WTC11 (cell line): ENCODE measurements at regions not wholly inside any gene's neighbourhood (a gene's known extent, or its start where the extent isn't known, plus 50 kb on each side); places are given as distances from the start of the nearest gene placed in this dataset.

Experiments
- ATAC-seq: fragments of 200-7000 bp; cut with Tn5 transposase; 2 replicates; pipeline ENCODE4 v1.10.0; 2021; ENCODE audit warnings: mild to moderate bottlenecking, moderate library complexity
- CTCF ChIA-PET: fragments of 300-600 bp; sonication (Branson Sonifier 250); formaldehyde crosslinking; loops from one replicate; lab custom pipeline; 2021; ENCODE audit warnings: antibody characterized with exemption; lab: Charles Lee
- POLR2A ChIA-PET: fragments of 350-600 bp; sonication (Branson Sonifier 250); formaldehyde crosslinking; loops from one replicate; lab custom pipeline; 2021; ENCODE audit warnings: antibody characterized with exemption; lab: Charles Lee
- DNase-seq: peaks from one replicate; pipeline ENCODE4 v3.0.0; 2021; ENCODE audit warnings: low spot score
- H3K27ac Mint-ChIP-seq: 2 replicates; pipeline ENCODE4 v1.8.0; 2021; ENCODE audit warnings: mixed read lengths
- H3K27me3 Mint-ChIP-seq: 2 replicates; pipeline ENCODE4 v1.8.0; 2021; ENCODE audit warnings: low read depth, mild to moderate bottlenecking, moderate library complexity, mixed read lengths
- H3K36me3 Mint-ChIP-seq: 2 replicates; pipeline ENCODE4 v1.8.0; 2021; ENCODE audit warnings: mixed read lengths
- H3K4me1 Mint-ChIP-seq: 2 replicates; pipeline ENCODE4 v1.8.0; 2022; ENCODE audit warnings: mixed read lengths
- H3K4me3 Mint-ChIP-seq: 2 replicates; pipeline ENCODE4 v1.8.0; 2021; ENCODE audit warnings: mild to moderate bottlenecking, moderate library complexity, mixed read lengths
- H3K9me3 Mint-ChIP-seq: 2 replicates; pipeline ENCODE4 v1.8.0; 2021; ENCODE audit warnings: mixed read lengths
- ATF1 ChIP-seq: sonication (generic); formaldehyde crosslinking; IDR thresholded peaks from 2 replicates; pipeline ENCODE4 v1.8.1; 2023; ENCODE audit warnings: mild to moderate bottlenecking, moderate library complexity, missing genetic modification reagents
- ETV6 ChIP-seq: sonication (generic); formaldehyde crosslinking; IDR thresholded peaks from 2 replicates; pipeline ENCODE4 v1.8.1; 2022; ENCODE audit warnings: mild to moderate bottlenecking, missing genetic modification reagents
- FOXJ3 ChIP-seq: sonication (generic); formaldehyde crosslinking; IDR thresholded peaks from 2 replicates; pipeline ENCODE4 v1.9.0; 2021; ENCODE audit warnings: missing genetic modification reagents, mild to moderate bottlenecking, borderline replicate concordance
- GRHL2 ChIP-seq: fragments of 250-450 bp; sonication (Bioruptor Pico); IDR thresholded peaks from 2 replicates; pipeline ENCODE4 v1.8.0; 2022; ENCODE audit warnings: mild to moderate bottlenecking, moderate library complexity; ENCODE audit not compliant: insufficient replicate concordance, severe bottlenecking
- GTF2I ChIP-seq: fragments of 250-450 bp; sonication (Bioruptor Pico); conservative IDR thresholded peaks from 2 replicates; pipeline ENCODE4 v1.4.0; 2021; ENCODE audit warnings: mild to moderate bottlenecking
- OVOL2 ChIP-seq: fragments of 250-450 bp; sonication (Bioruptor Pico); IDR thresholded peaks from 2 replicates; pipeline ENCODE4 v1.9.0; 2021; ENCODE audit warnings: mild to moderate bottlenecking, borderline replicate concordance
- SOX15 ChIP-seq: fragments of 250-450 bp; sonication (Bioruptor Pico); IDR thresholded peaks from 2 replicates; pipeline ENCODE4 v1.9.0; 2021; ENCODE audit warnings: mild to moderate bottlenecking
- TP53 ChIP-seq: sonication (generic); formaldehyde crosslinking; IDR thresholded peaks from 2 replicates; pipeline ENCODE4 v1.8.1; 2023; ENCODE audit warnings: mild to moderate bottlenecking, missing genetic modification reagents
- ZBTB21 ChIP-seq: sonication (generic); formaldehyde crosslinking; IDR thresholded peaks from 2 replicates; pipeline ENCODE4 v1.8.1; 2023; ENCODE audit warnings: mild to moderate bottlenecking, missing genetic modification reagents, borderline replicate concordance
- ZNF416 ChIP-seq: fragments of 250-450 bp; sonication (Bioruptor Pico); IDR thresholded peaks from 2 replicates; pipeline ENCODE4 v1.9.0; 2021; ENCODE audit warnings: mild to moderate bottlenecking, inconsistent platforms
- ZNF423 ChIP-seq: fragments of 250-450 bp; sonication (Bioruptor Pico); IDR thresholded peaks from 2 replicates; pipeline ENCODE4 v2.1.2; 2022; ENCODE audit warnings: mild to moderate bottlenecking, moderate library complexity
- TF ChIP-seq, protein P1 (sequence below): fragments of 200-600 bp; IDR thresholded peaks from 2 replicates; pipeline ENCODE4 v1.8.0; 2022; ENCODE audit warnings: antibody characterized with exemption
- TF ChIP-seq, protein P2 (sequence below): sonication (generic); formaldehyde crosslinking; IDR thresholded peaks from 2 replicates; pipeline ENCODE4 v1.8.1; 2023; ENCODE audit warnings: mild to moderate bottlenecking, missing genetic modification reagents
- TF ChIP-seq, protein P3 (sequence below): sonication (generic); formaldehyde crosslinking; IDR thresholded peaks from 2 replicates; pipeline ENCODE4 v1.8.1; 2022; ENCODE audit warnings: missing genetic modification reagents, borderline replicate concordance
- TF ChIP-seq, protein P4 (sequence below): sonication (generic); formaldehyde crosslinking; IDR thresholded peaks from 2 replicates; pipeline ENCODE4 v1.8.0; 2022; ENCODE audit warnings: mild to moderate bottlenecking, missing genetic modification reagents
- TF ChIP-seq, protein P5 (sequence below): sonication (generic); formaldehyde crosslinking; IDR thresholded peaks from 2 replicates; pipeline ENCODE4 v1.8.1; 2023; ENCODE audit warnings: mild to moderate bottlenecking, missing genetic modification reagents
- TF ChIP-seq, protein P6 (sequence below): sonication (generic); formaldehyde crosslinking; IDR thresholded peaks from 2 replicates; pipeline ENCODE4 v1.8.0; 2023; ENCODE audit warnings: missing genetic modification reagents
- TF ChIP-seq, protein P7 (sequence below): sonication (generic); formaldehyde crosslinking; conservative IDR thresholded peaks from 2 replicates; pipeline ENCODE4 v1.8.1; 2023; ENCODE audit warnings: mild to moderate bottlenecking, low read depth, missing genetic modification reagents, moderate library complexity
- TF ChIP-seq, protein P8 (sequence below): sonication (generic); formaldehyde crosslinking; IDR thresholded peaks from 2 replicates; pipeline ENCODE4 v1.8.1; 2022; ENCODE audit warnings: low read depth, mild to moderate bottlenecking, moderate library complexity, missing genetic modification reagents, borderline replicate concordance

DNA sequence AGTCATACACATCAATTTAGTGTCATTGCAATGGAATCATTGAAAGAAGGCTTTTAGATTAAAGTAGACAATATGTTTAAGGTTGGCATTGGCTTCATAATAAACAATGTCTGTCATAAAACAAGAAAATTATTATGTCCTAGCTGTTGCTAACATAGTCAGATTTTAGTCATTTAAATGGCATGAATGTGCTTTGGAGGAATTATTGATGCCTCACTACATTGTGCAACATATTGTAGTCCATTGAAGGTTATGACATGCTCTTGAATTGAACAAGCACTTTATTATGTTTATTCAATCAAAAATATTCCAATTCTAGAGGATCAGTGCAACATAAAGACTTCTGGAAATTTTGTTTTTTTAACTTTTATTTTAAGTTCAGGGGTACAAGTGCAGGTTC is 489.8 kb upstream of the AMOT start (continued):
- TF ChIP-seq, protein P1, sequence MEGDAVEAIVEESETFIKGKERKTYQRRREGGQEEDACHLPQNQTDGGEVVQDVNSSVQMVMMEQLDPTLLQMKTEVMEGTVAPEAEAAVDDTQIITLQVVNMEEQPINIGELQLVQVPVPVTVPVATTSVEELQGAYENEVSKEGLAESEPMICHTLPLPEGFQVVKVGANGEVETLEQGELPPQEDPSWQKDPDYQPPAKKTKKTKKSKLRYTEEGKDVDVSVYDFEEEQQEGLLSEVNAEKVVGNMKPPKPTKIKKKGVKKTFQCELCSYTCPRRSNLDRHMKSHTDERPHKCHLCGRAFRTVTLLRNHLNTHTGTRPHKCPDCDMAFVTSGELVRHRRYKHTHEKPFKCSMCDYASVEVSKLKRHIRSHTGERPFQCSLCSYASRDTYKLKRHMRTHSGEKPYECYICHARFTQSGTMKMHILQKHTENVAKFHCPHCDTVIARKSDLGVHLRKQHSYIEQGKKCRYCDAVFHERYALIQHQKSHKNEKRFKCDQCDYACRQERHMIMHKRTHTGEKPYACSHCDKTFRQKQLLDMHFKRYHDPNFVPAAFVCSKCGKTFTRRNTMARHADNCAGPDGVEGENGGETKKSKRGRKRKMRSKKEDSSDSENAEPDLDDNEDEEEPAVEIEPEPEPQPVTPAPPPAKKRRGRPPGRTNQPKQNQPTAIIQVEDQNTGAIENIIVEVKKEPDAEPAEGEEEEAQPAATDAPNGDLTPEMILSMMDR = no peak
- TF ChIP-seq ZBTB21 = no peak
- no peak for TF ChIP-seq ZNF416 (CRISPR knock-in tag)
- no peak for TF ChIP-seq OVOL2 (CRISPR knock-in tag)

DNA sequence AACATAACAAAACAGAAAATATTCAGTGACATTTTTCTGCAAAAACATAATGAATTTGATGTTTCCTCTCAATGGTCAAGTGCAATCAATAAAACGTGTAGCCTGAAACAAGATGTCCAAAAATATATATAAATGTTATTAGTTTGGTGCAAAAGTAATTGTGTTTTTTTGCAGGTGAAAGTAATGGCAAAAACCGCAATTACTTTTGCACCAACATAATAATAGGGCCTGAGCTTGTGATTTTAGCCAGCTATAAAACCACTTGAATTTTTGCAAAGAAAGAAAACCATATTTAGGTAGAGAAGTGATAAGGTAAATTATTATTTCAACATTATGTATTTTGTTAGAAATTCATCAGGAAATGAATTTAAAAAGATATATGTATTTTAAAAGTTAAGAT is 475.3 kb upstream of the AMOT start:
- Mint-ChIP-seq H3K36me3 (no peaks in the 10 kb centered on the region; the same call in 1 of the 2 replicates), H3K4me1 (no peaks in the 10 kb centered on the region), H3K4me3 (no peak overlapping the region), H3K27me3 (no peaks in the 10 kb centered on the region), H3K27ac (no peak overlapping the region), H3K9me3 (peaks cover under 1% of the 10 kb centered on the region)
- ChIA-PET POLR2A (no interaction called here), CTCF (no interaction called here)
- ATAC-seq (no peak), DNase-seq (no peak)
- TF ChIP-seq TP53 (CRISPR knock-in tag) = no peak
- TF ChIP-seq ETV6 = no peak
- TF ChIP-seq FOXJ3 = no peak

DNA sequence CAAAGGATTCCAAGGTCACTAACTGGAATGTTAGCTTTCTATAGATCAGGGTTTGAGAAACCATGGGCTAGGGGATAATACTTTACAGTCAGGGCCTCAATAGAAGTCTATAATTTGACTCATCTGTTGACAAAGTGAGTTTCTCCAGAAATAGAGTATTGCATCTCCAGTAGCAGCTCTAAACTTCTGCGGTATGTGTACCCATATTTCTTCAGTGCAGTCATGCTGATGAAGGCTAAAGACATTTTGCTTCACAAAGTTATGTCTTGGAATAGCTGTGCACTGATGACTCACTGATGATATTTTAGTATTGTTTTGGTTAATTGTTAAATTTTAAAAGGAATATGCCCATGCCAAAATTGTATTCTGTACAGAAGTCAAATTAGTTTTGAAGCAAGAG is 464.9 kb upstream of the AMOT start:
- H3K9me3 Mint-ChIP-seq = peaks cover 25% of the 10 kb centered on the region
- ATAC-seq (no peak), DNase-seq (no peak)
- H3K27me3 Mint-ChIP-seq = no peaks in the 10 kb centered on the region
- peak overlapping the region; percentile 66; the same call in 1 of the 2 replicates for H3K27ac Mint-ChIP-seq
- peaks cover 37% of the 10 kb centered on the region for H3K4me1 Mint-ChIP-seq
- ChIA-PET CTCF (no interaction called here), POLR2A (no interaction called here)
- H3K36me3 Mint-ChIP-seq = peaks cover 27% of the 10 kb centered on the region
- H3K4me3 Mint-ChIP-seq = no peak overlapping the region
- TF ChIP-seq, protein P2, sequence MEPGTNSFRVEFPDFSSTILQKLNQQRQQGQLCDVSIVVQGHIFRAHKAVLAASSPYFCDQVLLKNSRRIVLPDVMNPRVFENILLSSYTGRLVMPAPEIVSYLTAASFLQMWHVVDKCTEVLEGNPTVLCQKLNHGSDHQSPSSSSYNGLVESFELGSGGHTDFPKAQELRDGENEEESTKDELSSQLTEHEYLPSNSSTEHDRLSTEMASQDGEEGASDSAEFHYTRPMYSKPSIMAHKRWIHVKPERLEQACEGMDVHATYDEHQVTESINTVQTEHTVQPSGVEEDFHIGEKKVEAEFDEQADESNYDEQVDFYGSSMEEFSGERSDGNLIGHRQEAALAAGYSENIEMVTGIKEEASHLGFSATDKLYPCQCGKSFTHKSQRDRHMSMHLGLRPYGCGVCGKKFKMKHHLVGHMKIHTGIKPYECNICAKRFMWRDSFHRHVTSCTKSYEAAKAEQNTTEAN (CRISPR knock-in tag) = no peak
- TF ChIP-seq SOX15 (CRISPR knock-in tag) (no peak), GTF2I (CRISPR knock-in tag) (no peak), GRHL2 (CRISPR knock-in tag) (no peak), ATF1 (CRISPR knock-in tag) (no peak), ZNF423 (CRISPR knock-in tag) (no peak)
- TF ChIP-seq, protein P3, sequence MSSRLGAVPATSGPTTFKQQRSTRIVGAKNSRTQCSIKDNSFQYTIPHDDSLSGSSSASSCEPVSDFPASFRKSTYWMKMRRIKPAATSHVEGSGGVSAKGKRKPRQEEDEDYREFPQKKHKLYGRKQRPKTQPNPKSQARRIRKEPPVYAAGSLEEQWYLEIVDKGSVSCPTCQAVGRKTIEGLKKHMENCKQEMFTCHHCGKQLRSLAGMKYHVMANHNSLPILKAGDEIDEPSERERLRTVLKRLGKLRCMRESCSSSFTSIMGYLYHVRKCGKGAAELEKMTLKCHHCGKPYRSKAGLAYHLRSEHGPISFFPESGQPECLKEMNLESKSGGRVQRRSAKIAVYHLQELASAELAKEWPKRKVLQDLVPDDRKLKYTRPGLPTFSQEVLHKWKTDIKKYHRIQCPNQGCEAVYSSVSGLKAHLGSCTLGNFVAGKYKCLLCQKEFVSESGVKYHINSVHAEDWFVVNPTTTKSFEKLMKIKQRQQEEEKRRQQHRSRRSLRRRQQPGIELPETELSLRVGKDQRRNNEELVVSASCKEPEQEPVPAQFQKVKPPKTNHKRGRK (CRISPR knock-in tag) = no peak
- TF ChIP-seq, protein P4, sequence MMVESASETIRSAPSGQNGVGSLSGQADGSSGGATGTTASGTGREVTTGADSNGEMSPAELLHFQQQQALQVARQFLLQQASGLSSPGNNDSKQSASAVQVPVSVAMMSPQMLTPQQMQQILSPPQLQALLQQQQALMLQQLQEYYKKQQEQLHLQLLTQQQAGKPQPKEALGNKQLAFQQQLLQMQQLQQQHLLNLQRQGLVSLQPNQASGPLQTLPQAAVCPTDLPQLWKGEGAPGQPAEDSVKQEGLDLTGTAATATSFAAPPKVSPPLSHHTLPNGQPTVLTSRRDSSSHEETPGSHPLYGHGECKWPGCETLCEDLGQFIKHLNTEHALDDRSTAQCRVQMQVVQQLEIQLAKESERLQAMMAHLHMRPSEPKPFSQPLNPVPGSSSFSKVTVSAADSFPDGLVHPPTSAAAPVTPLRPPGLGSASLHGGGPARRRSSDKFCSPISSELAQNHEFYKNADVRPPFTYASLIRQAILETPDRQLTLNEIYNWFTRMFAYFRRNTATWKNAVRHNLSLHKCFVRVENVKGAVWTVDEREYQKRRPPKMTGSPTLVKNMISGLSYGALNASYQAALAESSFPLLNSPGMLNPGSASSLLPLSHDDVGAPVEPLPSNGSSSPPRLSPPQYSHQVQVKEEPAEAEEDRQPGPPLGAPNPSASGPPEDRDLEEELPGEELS (CRISPR knock-in tag) = no peak
- TF ChIP-seq, protein P5, sequence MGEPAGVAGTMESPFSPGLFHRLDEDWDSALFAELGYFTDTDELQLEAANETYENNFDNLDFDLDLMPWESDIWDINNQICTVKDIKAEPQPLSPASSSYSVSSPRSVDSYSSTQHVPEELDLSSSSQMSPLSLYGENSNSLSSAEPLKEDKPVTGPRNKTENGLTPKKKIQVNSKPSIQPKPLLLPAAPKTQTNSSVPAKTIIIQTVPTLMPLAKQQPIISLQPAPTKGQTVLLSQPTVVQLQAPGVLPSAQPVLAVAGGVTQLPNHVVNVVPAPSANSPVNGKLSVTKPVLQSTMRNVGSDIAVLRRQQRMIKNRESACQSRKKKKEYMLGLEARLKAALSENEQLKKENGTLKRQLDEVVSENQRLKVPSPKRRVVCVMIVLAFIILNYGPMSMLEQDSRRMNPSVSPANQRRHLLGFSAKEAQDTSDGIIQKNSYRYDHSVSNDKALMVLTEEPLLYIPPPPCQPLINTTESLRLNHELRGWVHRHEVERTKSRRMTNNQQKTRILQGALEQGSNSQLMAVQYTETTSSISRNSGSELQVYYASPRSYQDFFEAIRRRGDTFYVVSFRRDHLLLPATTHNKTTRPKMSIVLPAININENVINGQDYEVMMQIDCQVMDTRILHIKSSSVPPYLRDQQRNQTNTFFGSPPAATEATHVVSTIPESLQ (CRISPR knock-in tag) = no peak
- TF ChIP-seq, protein P6, sequence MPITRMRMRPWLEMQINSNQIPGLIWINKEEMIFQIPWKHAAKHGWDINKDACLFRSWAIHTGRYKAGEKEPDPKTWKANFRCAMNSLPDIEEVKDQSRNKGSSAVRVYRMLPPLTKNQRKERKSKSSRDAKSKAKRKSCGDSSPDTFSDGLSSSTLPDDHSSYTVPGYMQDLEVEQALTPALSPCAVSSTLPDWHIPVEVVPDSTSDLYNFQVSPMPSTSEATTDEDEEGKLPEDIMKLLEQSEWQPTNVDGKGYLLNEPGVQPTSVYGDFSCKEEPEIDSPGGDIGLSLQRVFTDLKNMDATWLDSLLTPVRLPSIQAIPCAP (CRISPR knock-in tag) = no peak
- TF ChIP-seq, protein P7, sequence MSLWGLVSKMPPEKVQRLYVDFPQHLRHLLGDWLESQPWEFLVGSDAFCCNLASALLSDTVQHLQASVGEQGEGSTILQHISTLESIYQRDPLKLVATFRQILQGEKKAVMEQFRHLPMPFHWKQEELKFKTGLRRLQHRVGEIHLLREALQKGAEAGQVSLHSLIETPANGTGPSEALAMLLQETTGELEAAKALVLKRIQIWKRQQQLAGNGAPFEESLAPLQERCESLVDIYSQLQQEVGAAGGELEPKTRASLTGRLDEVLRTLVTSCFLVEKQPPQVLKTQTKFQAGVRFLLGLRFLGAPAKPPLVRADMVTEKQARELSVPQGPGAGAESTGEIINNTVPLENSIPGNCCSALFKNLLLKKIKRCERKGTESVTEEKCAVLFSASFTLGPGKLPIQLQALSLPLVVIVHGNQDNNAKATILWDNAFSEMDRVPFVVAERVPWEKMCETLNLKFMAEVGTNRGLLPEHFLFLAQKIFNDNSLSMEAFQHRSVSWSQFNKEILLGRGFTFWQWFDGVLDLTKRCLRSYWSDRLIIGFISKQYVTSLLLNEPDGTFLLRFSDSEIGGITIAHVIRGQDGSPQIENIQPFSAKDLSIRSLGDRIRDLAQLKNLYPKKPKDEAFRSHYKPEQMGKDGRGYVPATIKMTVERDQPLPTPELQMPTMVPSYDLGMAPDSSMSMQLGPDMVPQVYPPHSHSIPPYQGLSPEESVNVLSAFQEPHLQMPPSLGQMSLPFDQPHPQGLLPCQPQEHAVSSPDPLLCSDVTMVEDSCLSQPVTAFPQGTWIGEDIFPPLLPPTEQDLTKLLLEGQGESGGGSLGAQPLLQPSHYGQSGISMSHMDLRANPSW (CRISPR knock-in tag) = no peak
- TF ChIP-seq, protein P8, sequence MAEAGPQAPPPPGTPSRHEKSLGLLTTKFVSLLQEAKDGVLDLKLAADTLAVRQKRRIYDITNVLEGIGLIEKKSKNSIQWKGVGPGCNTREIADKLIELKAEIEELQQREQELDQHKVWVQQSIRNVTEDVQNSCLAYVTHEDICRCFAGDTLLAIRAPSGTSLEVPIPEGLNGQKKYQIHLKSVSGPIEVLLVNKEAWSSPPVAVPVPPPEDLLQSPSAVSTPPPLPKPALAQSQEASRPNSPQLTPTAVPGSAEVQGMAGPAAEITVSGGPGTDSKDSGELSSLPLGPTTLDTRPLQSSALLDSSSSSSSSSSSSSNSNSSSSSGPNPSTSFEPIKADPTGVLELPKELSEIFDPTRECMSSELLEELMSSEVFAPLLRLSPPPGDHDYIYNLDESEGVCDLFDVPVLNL (CRISPR knock-in tag) = no peak
